ENCODE measurements at regions not wholly inside any gene's neighbourhood (a gene's known extent, or its start where the extent isn't known, plus 50 kb on each side); places are given as distances from the start of the nearest gene placed in this dataset.

- Histone ChIP-seq H3K36me3 (no peaks in the 10 kb centered on the region), H3K9me3 (no peaks in the 10 kb centered on the region), H3K4me1 (peaks cover 0 to 5% (median 0%) of the 10 kb centered on the region in 4 donors), H3K27me3 (no peaks in the 10 kb centered on the region), H3K4me3 (no peak overlapping the region), H3K27ac (replicated peaks in 1 of 4) (no peak overlapping the region)
- DNase-seq (ENCODE audit: extremely low spot score), result no peak
- TF ChIP-seq POLR2AphosphoS5 (IDR thresholded peaks at IDR 0.05) (no peak), POLR2A (IDR thresholded peaks at IDR 0.05; ENCODE audit: low read depth) (no peak), EP300 (IDR thresholded peaks at IDR 0.05) (no peak), CTCF (IDR thresholded peaks at IDR 0.05) (no peak)
- intact Hi-C loops (cut with DNase I), result no loop called here
- WGBS, result 73% methylated on average over 2 of the region's 2 CpGs
These were observed 719.9 kb upstream of the TMPRSS15 start for GRCh38 chr21:19123525-19123924.

GRCh38 chr21:19124691-19125090, 721.1 kb upstream of the TMPRSS15 start:
- intact Hi-C loops (cut with DNase I), result no loop called here
- Histone ChIP-seq H3K9me3 (no peaks in the 10 kb centered on the region), H3K27ac (replicated peaks in 1 of 4) (no peak overlapping the region), H3K36me3 (no peaks in the 10 kb centered on the region), H3K27me3 (no peaks in the 10 kb centered on the region), H3K4me1 (peaks cover 0 to 5% (median 0%) of the 10 kb centered on the region in 4 donors), H3K4me3 (no peak overlapping the region)
- DNase-seq (ENCODE audit: extremely low spot score), result no peak
- TF ChIP-seq CTCF (IDR thresholded peaks at IDR 0.05) (no peak), POLR2AphosphoS5 (IDR thresholded peaks at IDR 0.05) (no peak), EP300 (IDR thresholded peaks at IDR 0.05) (no peak), POLR2A (IDR thresholded peaks at IDR 0.05; ENCODE audit: low read depth) (no peak)

DNA sequence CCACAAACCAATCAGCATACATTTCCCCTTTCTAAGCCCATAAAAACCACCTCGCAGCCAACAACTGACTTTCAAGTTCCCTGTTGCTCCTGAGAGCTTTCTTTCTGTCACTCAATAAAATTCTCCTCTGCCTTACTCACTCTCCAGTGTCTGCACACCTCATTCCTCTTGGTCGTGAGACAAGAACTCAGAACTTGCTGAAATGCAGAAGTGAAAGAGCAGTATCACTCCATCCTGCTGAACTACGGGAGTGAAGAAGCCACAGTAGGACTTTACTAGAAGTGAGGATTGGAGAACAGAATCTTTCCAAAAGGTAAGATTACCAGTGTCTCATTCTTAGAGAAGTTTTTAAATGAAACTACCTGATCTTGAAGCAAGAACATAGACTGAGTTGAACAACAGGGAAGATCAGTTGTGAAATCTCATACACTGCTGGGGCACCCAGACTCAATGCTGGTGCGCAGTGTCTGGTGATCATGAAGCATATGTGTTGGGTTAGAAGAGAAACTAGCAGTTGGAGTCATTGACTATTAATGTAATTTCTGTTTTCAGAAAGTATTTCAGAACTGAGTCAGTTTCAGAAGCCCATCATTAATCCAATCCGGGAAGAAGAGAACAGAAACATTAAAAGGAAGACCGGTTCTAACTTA, 726.9 kb upstream of the TMPRSS15 start:
- no peaks in the 10 kb centered on the region for H3K36me3 ChIP-seq
- no peaks in the 10 kb centered on the region for H3K27me3 ChIP-seq
- H3K4me1 ChIP-seq, result no peaks in the 10 kb centered on the region
- H3K4me3 ChIP-seq, result no peak overlapping the region
- no peak overlapping the region for H3K27ac ChIP-seq (replicated peaks in 1 of 4)
- H3K9me3 ChIP-seq, result no peaks in the 10 kb centered on the region
- no peak for DNase-seq (ENCODE audit: extremely low spot score)
- intact Hi-C loops (cut with DNase I), result no loop called here
- TF ChIP-seq CTCF (IDR thresholded peaks at IDR 0.05), result no peak
- TF ChIP-seq EP300 (IDR thresholded peaks at IDR 0.05), result no peak
- no peak for TF ChIP-seq POLR2A (IDR thresholded peaks at IDR 0.05; ENCODE audit: low read depth)
- no peak for TF ChIP-seq POLR2AphosphoS5 (IDR thresholded peaks at IDR 0.05)
- WGBS, result 59% methylated on average over 6 of the region's 6 CpGs

DNA sequence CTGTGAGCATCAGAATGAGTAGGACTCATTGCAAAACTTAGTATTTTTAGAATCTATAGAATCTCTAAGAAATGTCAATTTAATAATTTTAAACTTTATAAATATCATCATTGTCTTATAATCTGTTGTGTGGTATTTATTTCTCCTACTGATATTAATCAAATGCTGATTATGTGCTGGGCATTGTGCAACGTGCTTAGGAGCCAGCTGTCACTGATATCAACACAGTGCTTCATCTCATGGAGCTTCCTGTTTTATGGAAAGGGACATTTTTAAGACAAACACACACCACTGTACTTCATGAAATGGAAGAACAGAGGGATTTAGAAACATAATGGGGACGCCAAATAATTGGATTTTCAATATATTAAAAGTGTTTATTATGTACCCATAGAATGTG, 737.9 kb upstream of the TMPRSS15 start:
- Histone ChIP-seq H3K27ac (replicated peaks in 1 of 4) (no peak overlapping the region), H3K9me3 (no peaks in the 10 kb centered on the region), H3K27me3 (no peaks in the 10 kb centered on the region), H3K4me1 (no peaks in the 10 kb centered on the region), H3K36me3 (no peaks in the 10 kb centered on the region), H3K4me3 (no peak overlapping the region)
- TF ChIP-seq EP300 (IDR thresholded peaks at IDR 0.05), result no peak
- no peak for TF ChIP-seq POLR2AphosphoS5 (IDR thresholded peaks at IDR 0.05)
- no peak for TF ChIP-seq CTCF (IDR thresholded peaks at IDR 0.05)
- TF ChIP-seq POLR2A (IDR thresholded peaks at IDR 0.05; ENCODE audit: low read depth), result no peak
- intact Hi-C loops (cut with DNase I), result no loop called here
- WGBS, result 59% methylated on average over 2 of the region's 2 CpGs
- no peak for DNase-seq (ENCODE audit: extremely low spot score)
